ENCODE measurements at regions not wholly inside any gene's neighbourhood (a gene's known extent, or its start where the extent isn't known, plus 50 kb on each side); places are given as distances from the start of the nearest gene placed in this dataset.

DNA sequence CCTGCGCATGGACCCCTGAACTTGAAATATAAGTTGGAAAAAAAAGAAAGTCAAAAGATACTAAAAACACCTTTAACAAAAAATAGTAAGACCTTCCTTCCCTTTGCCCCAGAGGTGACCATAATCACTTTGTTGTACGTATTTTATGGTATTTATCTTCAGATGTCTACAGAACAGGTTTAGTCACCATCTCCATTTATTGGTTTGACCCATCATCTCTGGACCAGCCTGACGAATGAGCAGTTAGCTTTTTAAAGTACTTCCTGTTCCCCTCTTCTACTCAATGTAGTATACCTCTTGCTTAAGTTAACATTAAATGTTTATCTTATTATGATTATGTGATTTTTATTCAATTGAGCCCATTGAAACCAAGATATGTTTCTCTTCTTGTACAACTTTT lies 64.7 kb upstream of the CREB3L1 start:
- TF ChIP-seq, protein P1, sequence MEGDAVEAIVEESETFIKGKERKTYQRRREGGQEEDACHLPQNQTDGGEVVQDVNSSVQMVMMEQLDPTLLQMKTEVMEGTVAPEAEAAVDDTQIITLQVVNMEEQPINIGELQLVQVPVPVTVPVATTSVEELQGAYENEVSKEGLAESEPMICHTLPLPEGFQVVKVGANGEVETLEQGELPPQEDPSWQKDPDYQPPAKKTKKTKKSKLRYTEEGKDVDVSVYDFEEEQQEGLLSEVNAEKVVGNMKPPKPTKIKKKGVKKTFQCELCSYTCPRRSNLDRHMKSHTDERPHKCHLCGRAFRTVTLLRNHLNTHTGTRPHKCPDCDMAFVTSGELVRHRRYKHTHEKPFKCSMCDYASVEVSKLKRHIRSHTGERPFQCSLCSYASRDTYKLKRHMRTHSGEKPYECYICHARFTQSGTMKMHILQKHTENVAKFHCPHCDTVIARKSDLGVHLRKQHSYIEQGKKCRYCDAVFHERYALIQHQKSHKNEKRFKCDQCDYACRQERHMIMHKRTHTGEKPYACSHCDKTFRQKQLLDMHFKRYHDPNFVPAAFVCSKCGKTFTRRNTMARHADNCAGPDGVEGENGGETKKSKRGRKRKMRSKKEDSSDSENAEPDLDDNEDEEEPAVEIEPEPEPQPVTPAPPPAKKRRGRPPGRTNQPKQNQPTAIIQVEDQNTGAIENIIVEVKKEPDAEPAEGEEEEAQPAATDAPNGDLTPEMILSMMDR (IDR thresholded peaks at IDR 0.05; ENCODE audit: low read depth, low read length), result no peak
- no peak for TF ChIP-seq EZH2phosphoT487 (IDR thresholded peaks at IDR 0.05; ENCODE audit: low read depth)
